CD4-positive, alpha-beta T cell treated with Interleukin-4 for 4 hours (primary cell): ENCODE measurements at regions not wholly inside any gene's neighbourhood (a gene's known extent, or its start where the extent isn't known, plus 50 kb on each side); places are given as distances from the start of the nearest gene placed in this dataset.

ENCODE experiments used
- DNase-seq: peaks from one replicate; pipeline ENCODE4 v3.0.0-alpha.2; 2020

DNA sequence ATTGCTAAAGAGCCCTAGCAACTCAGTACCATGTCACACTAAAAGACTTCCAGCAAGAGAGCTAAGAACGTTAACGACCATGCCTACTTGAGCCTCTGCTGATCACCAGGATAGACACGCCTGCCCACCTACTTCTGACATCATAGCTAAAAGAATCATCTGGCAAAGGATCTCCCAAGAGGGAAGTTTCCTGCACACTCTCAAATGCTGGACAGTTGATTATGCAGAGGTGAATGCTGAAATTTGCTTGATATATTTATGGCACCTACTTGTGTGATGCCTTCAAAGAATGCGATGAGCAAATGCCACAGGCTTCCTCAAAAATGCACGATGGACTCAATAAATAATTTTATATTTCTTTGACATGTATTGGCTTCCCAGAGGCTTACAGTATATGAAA, 113.6 kb downstream of the GALC start:
- DNase-seq: no peak

DNA sequence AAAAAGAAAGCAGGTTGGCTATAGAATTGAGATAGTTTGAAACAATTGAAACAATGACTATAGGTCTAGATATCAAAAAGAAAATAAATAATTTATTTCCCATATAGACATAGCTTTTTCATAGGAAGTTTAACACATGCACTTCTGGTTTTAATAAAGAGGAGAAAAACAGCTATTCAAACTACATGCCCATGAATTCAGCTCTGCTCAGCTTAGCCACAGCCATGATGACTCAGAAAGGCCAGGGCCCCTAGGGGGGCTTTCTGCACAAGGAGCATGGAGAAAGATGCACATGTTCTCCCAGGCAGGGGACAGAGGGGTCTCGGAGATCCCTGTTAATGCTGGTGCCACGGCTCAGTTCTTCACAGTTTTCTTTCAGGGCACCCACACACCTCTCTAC, 114.0 kb downstream of the GALC start:
- DNase-seq: no peak

- no peak for DNase-seq
These were observed 115.1 kb downstream of the GALC start for GRCh38 chr14:87877877-87878276.

DNA sequence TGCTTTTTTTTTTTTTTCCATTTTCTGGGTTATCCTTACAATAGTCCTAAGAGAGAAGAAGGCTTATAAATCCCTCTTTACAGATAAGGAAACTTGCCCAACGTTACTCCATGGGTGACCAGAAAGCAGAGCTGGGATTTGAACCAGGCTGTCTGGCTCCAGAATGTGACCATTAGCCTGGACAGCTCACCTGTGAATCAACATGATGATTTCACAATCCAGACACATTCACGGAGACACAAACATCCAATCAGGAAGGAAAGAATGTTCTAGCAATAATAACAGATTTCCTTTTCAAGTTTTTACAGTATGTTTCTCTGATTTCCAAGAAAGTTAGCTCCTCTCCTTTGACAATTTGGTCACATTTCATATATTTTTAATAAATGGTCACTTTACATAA, 118.3 kb downstream of the GALC start:
- no peak for DNase-seq

DNA sequence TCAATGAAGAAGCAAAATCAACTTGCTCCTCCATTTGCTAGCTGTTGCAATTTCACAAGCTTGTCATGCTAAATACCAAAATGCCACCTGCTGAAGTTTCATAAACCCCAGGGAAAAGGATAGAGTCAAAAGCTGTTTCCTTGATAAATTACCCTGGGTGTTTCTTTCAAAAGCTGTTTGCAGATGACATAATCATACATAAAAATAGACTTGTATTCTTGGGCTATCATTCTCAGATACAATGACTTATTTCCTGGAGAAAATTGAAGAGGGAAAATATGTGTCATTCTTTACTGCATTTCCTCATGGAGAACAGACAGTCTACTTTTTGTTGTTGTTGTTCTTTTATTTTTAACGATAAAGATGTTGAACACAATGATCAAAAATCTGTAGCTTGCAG, 119.2 kb downstream of the GALC start:
- no peak for DNase-seq

GRCh38 chr14:87869619-87870583, 123.1 kb downstream of the GALC start:
- no peak for DNase-seq

DNA sequence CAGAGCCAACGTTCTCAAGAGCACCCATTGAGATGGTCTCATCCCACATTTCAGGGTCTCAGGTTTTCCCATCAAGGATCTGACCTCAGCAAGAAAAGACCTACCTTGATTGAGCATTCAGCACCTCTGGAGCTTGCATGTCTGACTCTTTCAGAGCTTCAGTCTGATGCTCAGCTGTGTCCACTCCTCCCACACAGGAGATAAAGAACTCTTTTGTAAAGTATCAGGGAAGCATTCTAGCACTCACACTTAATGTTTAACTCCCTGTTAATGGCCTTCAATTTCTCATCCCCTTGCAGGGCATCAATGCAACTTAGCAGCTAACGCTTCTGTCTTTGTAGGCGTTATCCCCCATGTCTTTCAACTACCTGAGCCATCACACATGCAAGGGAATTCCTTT, 124.1 kb downstream of the GALC start:
- DNase-seq: no peak

DNA sequence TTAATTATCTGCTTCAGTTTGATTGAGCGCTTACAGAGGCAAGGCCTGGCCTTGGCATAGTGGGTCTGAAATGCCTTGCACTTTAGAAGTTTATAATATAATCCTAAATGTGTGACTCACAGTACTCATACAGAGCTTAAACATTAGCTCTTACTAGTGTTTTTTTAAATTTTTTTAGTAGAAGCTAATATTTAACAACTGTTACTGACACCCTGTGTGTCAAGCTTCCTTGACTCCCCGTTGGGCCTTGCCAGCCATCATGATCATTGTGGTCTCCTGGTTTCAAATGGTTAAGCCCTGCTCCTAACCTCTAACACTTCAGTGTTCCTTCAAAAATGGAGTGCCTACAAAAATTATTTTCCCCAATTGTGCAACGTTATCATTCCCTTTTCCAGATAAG, 126.9 kb downstream of the GALC start:
- DNase-seq: no peak

GRCh38 chr14:87864356-87865270, 128.4 kb downstream of the GALC start:
- no peak for DNase-seq

DNA sequence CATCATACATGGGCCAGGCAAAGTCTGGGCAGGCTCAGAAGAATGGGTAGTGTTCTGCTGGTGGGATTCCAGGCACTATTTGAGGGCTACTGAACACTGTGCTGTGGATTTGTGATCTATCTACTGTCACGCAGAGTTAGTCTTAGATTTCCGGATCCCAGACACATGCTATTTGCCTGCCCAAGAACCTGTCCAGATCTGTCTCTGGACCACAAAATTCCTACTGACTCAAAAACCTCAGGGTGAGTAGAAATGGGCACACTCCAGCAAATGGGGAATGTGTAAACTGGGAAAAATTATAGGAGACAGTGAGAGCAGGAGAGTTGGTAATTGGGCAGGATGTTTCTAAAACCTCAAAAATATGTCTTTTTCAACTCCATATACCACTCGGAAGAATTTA, 129.9 kb downstream of the GALC start:
- no peak for DNase-seq

DNA sequence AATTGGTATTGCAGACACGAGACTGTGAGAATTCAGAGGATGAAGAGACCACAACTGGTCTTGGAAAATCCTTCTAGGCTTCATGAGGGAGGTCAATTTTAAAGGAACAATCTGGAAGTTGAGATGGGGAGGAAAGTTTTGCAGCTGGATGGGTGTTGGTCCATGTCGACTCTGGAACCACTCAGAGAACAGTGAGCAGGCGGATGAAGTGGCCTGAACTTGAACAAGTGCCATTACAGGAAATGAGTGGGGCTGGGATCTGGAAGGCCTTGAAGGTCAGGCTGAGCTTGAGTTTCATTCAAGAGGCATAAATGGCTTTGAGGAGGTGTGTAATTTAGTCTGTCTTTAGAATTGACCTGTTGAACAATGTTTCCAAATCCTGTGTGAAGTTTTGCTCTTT, 140.9 kb downstream of the GALC start:
- DNase-seq: no peak

- no peak for DNase-seq
These were observed 141.8 kb downstream of the GALC start for GRCh38 chr14:87851190-87851589.

DNA sequence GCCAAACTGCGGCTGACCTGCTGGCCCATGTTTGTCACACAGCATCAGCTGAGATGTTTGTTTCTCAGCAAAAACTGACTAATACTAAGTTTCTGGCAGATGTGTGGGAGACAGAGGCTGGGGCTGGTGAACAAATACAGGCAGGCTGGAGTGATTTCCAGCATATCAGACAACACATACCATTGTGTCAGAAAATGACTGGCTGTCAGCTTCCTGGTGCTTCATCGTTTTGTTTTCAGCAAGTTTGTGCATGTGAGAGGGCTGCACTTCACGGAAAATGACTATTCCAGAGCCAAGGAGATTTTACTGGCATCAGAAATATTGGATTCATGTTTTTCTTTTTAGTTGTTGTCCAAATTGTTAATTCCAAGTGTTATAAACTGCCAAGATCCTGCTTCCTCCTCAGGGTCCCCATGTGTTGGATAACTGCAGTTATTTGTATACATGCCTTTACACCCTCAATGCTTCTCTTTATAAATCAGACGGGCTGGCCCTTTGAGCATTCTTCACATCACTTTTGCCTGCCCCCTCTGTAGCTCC, 145.7 kb downstream of the GALC start:
- DNase-seq: no peak

GRCh38 chr14:87840906-87841305, 152.1 kb downstream of the GALC start:
- no peak for DNase-seq

DNA sequence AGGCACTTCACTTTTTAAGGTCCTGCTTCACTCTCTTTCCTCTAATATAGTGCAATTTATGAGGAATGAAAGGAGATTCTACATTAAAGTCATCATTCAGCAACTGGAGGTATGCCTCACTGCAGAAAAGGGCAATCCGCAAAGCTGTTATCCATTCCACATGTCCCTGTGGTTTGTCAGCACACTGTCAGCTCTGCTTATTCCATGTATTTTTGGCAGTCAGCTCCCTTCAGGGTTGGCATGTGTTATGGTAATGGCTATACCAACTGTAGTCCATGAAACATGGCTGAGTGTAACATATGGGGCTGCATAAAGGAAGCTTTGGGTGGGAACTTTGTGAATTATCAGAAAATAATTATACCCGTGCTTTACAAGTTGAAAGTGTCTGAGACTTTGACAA, 154.1 kb downstream of the GALC start:
- DNase-seq: no peak

DNA sequence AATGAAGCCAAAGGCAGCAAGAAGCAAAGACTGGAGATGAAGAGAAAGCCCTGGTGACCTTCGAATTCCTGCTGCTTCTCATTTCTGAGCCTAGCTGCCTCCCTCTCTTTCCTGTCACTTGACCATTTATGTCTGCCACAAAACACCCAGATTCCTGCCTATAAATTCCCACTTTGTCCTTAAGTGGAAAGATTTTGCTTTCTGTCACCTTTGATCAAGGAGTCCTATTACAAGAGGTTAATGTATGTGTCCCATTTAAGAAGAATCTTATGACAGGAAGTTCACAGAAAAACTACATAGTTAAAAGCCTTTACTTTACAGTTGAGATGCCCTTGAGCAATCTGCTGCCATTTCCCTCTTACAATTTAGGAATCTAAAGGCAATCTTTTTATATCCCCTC, 155.7 kb downstream of the GALC start:
- DNase-seq: no peak

DNA sequence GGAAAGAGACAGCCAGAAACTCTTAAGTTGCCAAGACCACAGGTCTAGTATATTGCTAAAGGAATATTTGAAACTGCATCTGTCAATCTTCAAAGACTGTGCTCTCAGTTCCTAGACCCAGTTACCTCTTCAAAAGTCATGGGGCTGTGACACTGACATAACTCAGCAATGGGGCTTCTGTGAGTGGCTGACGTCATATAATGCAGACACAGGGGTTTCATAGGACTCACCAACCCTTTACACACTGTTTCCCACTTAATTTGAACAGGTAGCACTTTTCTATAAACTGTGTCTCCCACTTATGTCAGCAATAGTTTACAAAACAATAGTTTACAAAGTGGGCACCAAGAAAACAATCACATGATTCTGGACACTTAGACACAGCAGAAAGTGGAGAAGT, 158.4 kb downstream of the GALC start:
- no peak for DNase-seq

DNA sequence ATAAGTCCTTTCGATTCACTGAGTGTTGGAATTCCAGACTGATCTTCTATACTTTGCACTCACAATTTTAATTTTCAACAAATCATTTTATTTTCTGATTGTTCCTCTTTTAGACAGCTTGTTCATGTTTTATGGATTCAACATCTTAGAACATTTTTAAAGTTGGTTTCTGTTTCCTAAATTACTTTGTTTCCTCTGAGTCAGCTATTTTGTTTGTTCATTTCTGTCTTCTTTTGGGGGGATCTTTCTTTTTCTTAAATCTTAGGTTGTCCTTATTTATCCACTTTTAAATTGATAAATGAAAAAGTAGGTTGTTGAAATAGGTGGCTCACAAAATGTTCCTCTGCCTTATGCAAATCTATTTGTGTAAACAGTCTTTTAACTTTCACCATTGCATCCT, 160.0 kb downstream of the GALC start:
- no peak for DNase-seq

GRCh38 chr14:87830443-87831096, 162.4 kb downstream of the GALC start:
- DNase-seq: no peak

GRCh38 chr14:87829543-87829942, 163.4 kb downstream of the GALC start:
- DNase-seq: no peak

- no peak for DNase-seq
These were observed 168.7 kb downstream of the GALC start for GRCh38 chr14:87824266-87824665.

DNA sequence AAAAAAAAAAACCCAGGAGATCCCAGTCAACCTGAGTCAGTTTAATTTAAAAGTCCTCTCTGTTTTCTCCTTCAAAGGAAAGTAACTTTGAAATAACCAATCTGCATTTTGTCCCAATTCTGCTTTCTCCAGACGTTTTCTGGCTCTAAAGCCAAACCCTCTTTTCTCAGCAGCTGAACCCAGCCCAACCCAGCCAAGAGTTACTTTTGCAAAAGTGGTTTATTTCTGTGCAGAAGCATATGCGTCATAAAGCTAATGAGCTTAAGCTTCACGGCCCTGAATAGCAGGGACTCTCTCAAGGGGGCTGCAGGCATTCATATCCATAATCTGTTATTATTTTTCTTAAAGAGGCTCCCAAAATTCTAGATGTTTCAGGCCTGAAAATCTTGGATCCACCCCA, 176.6 kb downstream of the GALC start:
- DNase-seq: no peak

DNA sequence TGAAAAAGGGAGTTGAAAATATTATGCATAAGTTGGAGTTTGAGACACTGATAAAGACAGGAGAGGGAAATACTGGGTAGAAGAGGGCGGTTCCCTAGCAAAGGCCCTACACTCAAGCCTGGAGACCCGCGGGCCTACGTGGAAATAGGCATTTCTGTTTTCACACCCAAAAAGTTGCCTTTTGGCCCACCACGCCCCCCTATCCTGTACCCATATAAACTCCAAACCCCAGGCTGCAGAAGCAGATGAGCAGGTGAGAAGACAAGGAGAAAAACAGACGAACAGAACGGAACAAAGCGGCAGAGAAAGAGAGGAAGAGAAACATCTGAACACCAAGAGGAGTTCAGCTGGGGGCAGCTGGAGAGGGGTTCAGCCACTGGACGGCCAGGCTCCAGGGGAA, 177.9 kb downstream of the GALC start:
- DNase-seq: no peak
